Activated naive CD8-positive, alpha-beta T cell treated with anti-CD3 and anti-CD28 coated beads for 36 hours (primary cell): ENCODE measurements at regions not wholly inside any gene's neighbourhood (a gene's known extent, or its start where the extent isn't known, plus 50 kb on each side); places are given as distances from the start of the nearest gene placed in this dataset.
"Not testable (repeated sequence)": the region's sequence is repeated elsewhere in the genome, so short reads cannot be mapped to it uniquely, and the experiment has no call there.

Experiments
- DNase-seq: peaks from one replicate; pipeline ENCODE4 v3.0.0; 2021
- H3K27ac Mint-ChIP-seq: one replicate; pipeline ENCODE4 v1.8.0; 2022; ENCODE audit warnings: mild to moderate bottlenecking, moderate library complexity, mixed read lengths
- H3K27me3 Mint-ChIP-seq: one replicate; pipeline ENCODE4 v1.8.0; 2022; ENCODE audit warnings: mild to moderate bottlenecking, mixed read lengths
- H3K36me3 Mint-ChIP-seq: one replicate; pipeline ENCODE4 v1.8.0; 2021; ENCODE audit warnings: mild to moderate bottlenecking, mixed read lengths
- H3K4me1 Mint-ChIP-seq: one replicate; pipeline ENCODE4 v1.8.0; 2021; ENCODE audit warnings: mixed read lengths
- H3K4me3 Mint-ChIP-seq: one replicate; pipeline ENCODE4 v1.8.0; 2022; ENCODE audit warnings: mild to moderate bottlenecking, moderate library complexity, mixed read lengths
- H3K9me3 Mint-ChIP-seq: one replicate; pipeline ENCODE4 v1.8.0; 2022; ENCODE audit warnings: mixed read lengths

DNA sequence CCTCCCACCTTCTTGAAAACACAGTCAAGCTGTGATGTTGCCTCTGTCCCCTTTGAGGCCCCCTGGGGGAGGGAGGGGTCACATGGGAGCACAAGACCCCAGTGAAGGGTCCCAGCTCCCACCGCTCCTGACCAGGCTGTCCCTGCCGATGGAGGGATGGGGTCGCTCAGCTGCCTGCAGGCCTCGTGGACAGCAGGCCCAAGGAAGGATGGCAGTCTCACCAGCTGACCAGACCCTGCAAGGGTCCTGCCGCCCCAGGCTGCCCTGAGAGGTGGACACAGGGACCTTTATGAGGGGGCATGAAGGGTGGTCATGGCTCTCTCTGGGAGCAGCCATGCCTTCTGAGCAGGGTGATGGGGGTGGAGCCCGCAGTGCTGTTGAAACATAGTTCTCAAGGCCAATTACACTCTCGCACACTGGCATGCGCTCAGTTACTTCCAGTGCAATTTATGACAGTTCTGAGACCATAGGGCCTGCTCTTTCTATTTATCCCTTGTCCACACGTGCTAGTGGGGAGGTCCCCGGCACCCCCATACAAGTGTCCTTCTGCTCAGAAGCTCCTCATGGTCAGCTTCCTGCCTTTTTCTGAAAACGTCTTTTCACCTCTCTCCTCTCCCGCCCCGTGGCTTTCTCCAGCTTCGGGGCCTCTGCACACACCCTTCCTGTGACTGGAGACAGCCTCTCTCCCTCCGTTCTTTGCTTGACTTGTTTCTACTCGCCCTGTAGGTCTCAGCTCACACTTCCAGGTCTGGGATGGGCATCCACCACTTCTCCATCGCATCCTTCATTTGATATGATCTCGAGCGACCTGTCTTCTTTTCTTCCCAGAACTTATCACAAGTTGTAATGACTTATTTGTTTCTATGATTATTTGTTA lies 313.1 kb downstream of the ADGRD1 start:
- Mint-ChIP-seq H3K9me3 (no peaks in the 10 kb centered on the region), H3K27me3 (no peaks in the 10 kb centered on the region), H3K36me3 (no peaks in the 10 kb centered on the region), H3K4me3 (no peak overlapping the region), H3K4me1 (no peaks in the 10 kb centered on the region), H3K27ac (no peak overlapping the region)
- no peak for DNase-seq

DNA sequence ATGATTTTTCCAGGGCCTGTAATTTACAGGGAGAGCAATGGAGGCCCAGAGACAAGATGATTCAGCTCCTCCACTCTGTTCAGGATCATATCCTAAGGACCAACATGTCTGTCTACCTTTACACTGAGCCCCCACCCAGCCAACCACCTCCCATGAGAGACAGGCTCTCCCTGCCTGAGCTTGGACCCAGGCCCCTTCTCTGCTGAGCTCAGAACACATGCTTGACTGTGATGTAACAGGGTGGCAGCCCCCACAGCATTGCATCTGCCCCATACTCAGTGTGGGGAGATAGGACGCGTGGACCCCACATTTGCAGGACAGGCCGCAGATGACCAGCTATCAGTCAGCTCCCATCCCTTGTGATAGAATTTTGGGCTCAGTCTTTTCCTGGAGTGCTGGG lies 313.9 kb downstream of the ADGRD1 start:
- Mint-ChIP-seq H3K9me3 (no peaks in the 10 kb centered on the region), H3K36me3 (no peaks in the 10 kb centered on the region), H3K4me3 (no peak overlapping the region), H3K27me3 (no peaks in the 10 kb centered on the region), H3K27ac (no peak overlapping the region), H3K4me1 (no peaks in the 10 kb centered on the region)
- no peak for DNase-seq

DNA sequence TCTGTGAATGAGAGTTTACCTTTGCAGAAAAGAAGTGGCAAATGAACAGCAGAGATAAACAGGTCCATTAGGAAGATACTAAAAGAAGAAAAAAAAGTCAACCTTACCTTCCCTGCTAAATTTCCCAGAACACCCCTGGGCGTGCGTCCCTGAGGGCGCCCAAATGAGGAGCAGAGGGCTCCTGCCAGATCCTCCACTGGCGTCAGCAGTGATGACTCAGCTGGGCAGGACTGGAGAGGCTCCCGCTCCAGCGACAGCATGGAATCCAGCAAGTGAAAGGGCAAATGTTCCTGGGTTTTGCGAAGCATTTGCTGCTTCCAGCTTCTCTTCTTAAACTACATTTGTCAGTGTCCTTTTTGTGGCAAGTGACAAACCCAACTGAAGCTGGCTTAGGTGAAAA lies 314.4 kb downstream of the ADGRD1 start:
- H3K4me3 Mint-ChIP-seq, H3K9me3 Mint-ChIP-seq, H3K4me1 Mint-ChIP-seq, H3K36me3 Mint-ChIP-seq, DNase-seq, H3K27me3 Mint-ChIP-seq, H3K27ac Mint-ChIP-seq: not testable (repeated sequence)

DNA sequence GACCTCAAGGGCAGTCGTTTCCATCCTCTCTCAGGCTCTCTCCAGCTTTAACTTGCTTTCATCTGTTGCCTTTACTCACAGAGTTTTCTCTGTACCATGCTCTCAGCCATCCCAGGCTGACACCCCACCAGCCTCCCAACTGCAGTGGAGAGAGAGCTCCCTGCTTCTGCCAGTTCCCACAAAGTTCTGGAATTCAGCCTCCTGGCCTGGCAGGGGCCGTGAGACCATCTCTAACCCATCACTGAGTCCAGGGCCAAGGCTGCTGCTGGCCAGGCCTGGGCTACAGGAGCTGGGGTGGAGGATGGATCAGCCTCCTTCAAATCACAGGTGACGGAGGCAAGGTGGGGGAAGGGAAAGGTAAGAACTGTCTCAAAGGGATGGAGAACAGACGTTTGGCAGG lies 314.9 kb downstream of the ADGRD1 start:
- H3K36me3 Mint-ChIP-seq, DNase-seq, H3K4me1 Mint-ChIP-seq, H3K27me3 Mint-ChIP-seq, H3K4me3 Mint-ChIP-seq, H3K9me3 Mint-ChIP-seq, H3K27ac Mint-ChIP-seq: not testable (repeated sequence)

DNA sequence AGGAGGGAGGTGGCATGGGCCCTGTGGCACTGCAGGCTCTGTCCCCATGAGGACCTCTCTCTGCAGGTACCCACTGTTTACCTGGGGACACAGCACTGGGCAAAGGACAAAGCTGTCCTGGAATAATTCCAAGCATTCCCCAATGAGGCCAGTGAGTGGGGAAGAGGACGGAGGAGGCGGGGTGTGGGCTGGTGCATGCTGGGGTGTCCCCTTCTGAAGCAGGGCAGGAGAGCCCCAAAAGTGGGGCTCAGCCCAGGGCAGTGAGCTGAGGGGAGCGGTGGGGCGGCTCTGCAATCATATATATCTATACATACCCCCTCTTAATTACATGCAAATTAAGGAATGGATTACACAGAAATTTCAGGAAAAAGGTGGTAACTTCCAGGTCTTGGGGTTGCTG lies 315.8 kb downstream of the ADGRD1 start:
- H3K4me3 Mint-ChIP-seq: no peak overlapping the region
- H3K36me3 Mint-ChIP-seq: no peaks in the 10 kb centered on the region
- H3K9me3 Mint-ChIP-seq: no peaks in the 10 kb centered on the region
- no peak overlapping the region for H3K27ac Mint-ChIP-seq
- H3K4me1 Mint-ChIP-seq: no peaks in the 10 kb centered on the region
- no peaks in the 10 kb centered on the region for H3K27me3 Mint-ChIP-seq
- DNase-seq: no peak

DNA sequence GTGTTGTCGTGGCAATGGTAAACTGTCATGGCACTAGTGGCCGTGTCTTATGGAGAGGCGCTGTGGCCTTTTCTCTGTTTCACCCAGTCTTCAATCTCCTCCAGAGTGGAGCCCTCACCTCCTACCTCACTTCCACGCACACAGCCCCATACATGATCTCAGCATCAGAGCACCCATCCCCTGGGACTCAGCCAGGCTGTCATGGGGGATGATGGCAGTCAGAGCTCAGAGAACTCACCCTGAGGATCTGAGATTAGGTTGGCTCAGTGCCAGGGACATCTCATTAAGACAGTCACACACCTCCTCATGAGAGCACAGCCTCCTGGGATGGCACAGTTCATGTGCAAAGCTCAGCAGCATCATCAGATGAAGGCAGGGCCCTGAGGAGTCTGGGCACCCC lies 316.3 kb downstream of the ADGRD1 start:
- H3K36me3 Mint-ChIP-seq, H3K4me1 Mint-ChIP-seq, H3K4me3 Mint-ChIP-seq, H3K9me3 Mint-ChIP-seq, H3K27ac Mint-ChIP-seq, H3K27me3 Mint-ChIP-seq, DNase-seq: not testable (repeated sequence)

DNA sequence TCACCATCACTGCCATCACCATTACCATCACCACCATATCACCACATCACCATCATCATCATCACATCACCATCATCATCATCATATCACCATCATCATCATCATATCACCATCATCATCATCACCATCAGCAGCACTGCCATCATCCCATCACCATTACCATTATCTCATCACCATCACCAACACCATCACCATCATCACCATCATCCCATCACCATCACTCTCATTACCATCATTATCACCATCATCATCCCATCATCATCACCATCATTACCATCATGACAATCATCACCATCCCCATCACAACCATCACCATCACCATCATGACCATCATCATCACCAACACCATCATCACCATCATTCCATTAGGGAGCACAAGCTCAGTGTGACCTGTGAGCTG lies 318.0 kb downstream of the ADGRD1 start:
- Mint-ChIP-seq H3K36me3 (no peaks in the 10 kb centered on the region), H3K4me1 (no peaks in the 10 kb centered on the region), H3K27ac (no peak overlapping the region), H3K4me3 (no peak overlapping the region), H3K9me3 (no peaks in the 10 kb centered on the region), H3K27me3 (no peaks in the 10 kb centered on the region)
- no peak for DNase-seq

DNA sequence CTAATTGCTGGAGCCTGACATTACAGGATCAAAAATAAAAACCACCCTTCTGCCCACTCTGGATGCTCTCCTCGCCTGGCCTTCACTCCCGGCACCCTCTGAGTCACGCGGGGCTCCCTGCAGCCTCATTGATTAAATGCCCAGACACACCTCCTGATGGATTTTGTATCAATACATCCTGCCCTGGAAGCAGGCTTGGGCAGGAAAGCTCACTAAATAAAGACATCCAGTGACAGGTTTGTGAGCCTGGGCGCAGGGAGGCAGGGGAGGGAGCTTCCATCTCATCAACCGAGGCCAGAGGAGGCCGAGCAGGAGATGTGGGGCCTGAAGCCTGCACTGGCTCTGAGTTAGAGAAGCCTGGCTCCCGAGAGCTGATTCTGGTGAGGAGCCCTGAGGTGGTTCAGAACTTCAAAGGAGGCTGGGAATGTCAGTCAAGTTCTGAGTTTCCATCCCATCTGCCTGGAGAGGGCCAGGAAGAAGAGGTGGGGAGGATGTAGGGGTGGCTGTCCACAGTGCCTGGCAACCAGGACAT lies 318.6 kb downstream of the ADGRD1 start:
- DNase-seq, H3K27me3 Mint-ChIP-seq, H3K27ac Mint-ChIP-seq: not testable (repeated sequence)

DNA sequence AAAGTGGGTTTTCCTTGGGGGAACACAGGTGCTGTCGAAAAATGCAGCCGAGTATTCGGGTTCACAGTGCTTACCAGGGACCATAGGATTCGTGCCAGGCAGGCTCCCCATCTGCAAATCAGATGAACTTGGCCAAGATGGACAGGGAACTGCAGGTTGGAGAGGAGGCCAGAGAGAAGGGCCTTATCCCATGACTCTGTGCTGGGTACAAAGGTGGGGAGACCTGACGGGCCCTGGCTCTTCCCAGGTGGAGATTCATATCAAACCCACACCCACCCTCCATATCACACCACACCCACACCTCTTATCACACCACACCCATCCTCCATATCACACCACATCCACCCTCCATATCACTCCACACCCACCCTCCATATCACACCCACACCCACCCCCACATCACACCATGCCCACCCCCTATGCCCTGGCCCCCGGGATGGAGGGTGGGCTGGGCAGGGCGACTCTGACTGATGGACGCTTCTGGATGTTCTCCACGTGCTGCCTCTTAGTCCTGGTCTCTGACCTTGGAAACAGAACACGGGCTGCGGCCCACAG lies 319.7 kb downstream of the ADGRD1 start:
- H3K4me1 Mint-ChIP-seq: no peaks in the 10 kb centered on the region
- no peaks in the 10 kb centered on the region for H3K9me3 Mint-ChIP-seq
- no peaks in the 10 kb centered on the region for H3K36me3 Mint-ChIP-seq
- H3K27me3 Mint-ChIP-seq: no peaks in the 10 kb centered on the region
- H3K27ac Mint-ChIP-seq: no peak overlapping the region
- H3K4me3 Mint-ChIP-seq: no peak overlapping the region
- DNase-seq: no peak

More for the DNA sequence above, 318.6 kb downstream of the ADGRD1 start:
- H3K4me1 Mint-ChIP-seq, H3K4me3 Mint-ChIP-seq, H3K9me3 Mint-ChIP-seq, H3K36me3 Mint-ChIP-seq: not testable (repeated sequence)

DNA sequence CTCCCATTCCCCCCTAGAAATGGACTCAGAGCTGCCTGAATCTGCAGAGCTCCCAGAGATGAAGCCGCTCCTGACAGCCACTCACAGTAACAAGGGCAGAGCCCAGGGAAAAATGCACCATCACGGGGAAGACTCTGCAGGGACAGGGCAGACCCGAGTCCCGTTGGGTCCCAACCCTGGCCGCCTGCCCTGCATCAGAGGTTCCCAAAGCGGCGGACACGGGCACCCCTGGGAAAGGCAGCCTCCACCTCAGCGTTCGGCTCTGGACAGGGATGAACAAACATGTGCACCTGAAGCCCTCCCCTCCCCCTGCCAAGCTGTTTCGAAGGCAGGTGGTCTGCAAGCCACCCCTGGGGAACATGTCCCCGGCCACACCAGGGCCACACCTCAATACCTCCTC lies 320.4 kb downstream of the ADGRD1 start:
- H3K4me1 Mint-ChIP-seq: no peaks in the 10 kb centered on the region
- no peaks in the 10 kb centered on the region for H3K9me3 Mint-ChIP-seq
- no peak overlapping the region for H3K27ac Mint-ChIP-seq
- DNase-seq: no peak
- H3K27me3 Mint-ChIP-seq: no peaks in the 10 kb centered on the region
- no peaks in the 10 kb centered on the region for H3K36me3 Mint-ChIP-seq
- no peak overlapping the region for H3K4me3 Mint-ChIP-seq

DNA sequence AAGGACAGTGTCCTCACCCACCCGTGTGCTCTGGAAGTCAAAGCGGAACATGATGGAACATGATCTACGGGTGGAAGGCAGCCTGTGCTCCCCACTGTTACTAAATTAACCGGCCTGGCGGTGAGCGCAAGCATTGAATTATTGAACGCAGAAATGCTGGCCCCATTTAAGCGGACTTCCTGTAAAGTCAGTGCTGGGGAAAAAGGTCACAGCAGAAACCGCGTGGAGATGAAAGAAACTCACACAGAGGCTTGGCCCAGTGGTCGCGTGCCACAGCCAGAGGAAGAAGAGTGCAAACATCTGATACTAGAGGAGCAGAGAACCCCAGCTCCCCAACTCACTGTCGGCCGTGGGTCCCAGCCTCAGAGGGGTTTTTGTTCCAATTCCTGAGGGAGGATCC lies 321.2 kb downstream of the ADGRD1 start:
- no peak overlapping the region for H3K27ac Mint-ChIP-seq
- H3K27me3 Mint-ChIP-seq: no peaks in the 10 kb centered on the region
- no peaks in the 10 kb centered on the region for H3K4me1 Mint-ChIP-seq
- H3K4me3 Mint-ChIP-seq: no peak overlapping the region
- DNase-seq: no peak
- no peaks in the 10 kb centered on the region for H3K9me3 Mint-ChIP-seq
- H3K36me3 Mint-ChIP-seq: no peaks in the 10 kb centered on the region

DNA sequence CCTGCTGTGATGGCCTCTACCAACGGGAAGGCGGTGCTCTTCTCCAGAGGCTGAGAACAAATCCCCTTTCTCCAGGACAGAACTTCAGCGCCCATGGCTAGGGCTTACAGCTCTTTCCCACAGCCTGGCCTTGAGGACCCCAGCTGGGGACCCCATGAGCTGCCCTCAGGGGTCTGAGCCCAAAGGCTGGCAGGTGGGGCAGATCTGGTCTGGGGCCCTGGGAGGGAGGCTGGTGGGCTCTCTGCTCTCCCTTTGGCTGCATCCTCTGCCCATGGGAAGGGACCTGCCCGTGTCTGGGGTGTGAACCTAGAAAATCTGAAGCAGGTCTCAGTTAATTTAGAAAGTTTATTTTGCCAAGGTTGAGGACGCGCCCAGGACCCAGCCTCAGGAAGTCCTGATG lies 322.1 kb downstream of the ADGRD1 start:
- no peak for DNase-seq
- Mint-ChIP-seq H3K27ac (no peak overlapping the region), H3K36me3 (no peaks in the 10 kb centered on the region), H3K9me3 (no peaks in the 10 kb centered on the region), H3K4me1 (no peaks in the 10 kb centered on the region), H3K27me3 (no peaks in the 10 kb centered on the region), H3K4me3 (no peak overlapping the region)

DNA sequence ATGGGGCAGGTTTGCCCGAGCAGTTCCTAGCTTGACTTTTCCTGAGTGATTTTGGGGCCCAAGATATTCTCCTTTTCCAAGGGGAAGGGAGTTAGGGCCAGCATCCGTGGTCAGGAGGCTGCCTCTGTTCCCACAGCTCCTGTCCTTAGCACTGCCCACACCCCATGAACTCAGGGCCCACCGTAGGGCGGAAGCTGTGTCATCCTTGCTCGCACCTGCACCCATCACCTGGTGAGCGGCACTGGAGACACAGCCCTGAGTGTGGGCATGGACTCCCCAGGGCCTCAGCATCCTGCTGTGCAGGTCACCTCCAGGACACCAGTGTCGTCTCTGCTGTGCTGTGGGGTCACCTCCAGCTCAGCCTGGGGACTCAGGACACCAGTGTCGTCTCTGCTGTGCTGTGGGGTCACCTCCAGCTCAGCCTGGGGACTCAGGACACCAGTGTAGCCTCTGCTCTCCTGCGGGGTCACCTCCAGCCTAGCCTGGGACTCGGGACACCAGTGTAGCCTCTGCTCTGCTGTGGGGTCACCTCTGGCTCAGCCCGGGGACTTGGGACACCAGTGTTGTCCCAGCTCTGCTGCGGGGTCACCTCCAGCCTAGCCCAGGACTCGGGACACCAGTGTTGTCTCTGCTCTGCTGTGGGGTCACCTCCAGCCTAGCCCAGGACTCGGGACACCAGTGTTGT lies 322.9 kb downstream of the ADGRD1 start:
- H3K9me3 Mint-ChIP-seq: no peaks in the 10 kb centered on the region
- H3K4me3 Mint-ChIP-seq: no peak overlapping the region
- no peak overlapping the region for H3K27ac Mint-ChIP-seq
- H3K4me1 Mint-ChIP-seq: no peaks in the 10 kb centered on the region
- no peak for DNase-seq
- H3K36me3 Mint-ChIP-seq: no peaks in the 10 kb centered on the region
- no peaks in the 10 kb centered on the region for H3K27me3 Mint-ChIP-seq

DNA sequence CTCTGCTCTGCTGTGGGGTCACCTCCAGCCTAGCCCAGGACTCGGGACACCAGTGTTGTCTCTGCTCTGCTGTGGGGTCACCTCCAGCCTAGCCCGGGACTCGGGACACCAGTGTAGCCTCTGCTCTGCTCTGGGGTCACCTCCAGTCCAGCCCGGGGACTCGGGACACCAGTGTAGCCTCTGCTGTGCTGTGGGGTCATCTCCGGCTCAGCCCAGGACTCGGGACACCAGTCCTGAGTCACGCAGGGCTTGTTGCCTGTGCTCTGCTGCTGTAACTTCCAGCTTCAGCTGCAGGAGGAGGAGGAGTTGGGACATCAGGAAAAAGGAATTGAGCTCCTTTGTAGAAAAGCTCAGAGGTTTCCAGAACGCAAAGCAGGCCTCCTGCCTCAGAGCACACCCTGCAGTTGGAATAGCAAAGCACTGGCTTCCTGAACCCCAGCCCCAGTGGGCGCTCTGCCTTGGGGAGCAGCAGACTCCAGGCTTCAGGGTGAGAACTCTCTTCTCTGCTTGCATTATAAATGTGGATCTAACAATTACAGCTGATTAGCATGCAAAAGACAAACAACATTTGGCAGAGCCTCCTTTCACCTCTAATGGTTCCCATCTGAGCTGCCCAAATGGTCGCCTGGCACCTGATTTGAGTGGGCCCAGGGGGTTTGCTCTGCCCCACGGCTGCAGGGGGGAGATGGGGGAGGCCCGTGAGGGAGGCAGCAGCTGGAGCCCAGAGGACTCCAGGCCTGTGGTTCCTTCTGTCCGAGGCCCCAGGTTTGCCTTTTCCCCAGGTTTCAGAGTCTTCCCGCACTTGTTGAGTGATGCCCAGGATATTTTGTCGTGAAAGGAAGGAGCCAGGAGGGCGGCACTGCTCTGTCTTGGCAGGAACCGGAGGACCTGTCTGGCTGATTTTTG lies 323.7 kb downstream of the ADGRD1 start:
- not testable (repeated sequence) for H3K27ac Mint-ChIP-seq, H3K27me3 Mint-ChIP-seq, DNase-seq, H3K36me3 Mint-ChIP-seq, H3K4me1 Mint-ChIP-seq, H3K4me3 Mint-ChIP-seq, H3K9me3 Mint-ChIP-seq
